GM10266 (cell line): ENCODE measurements at regions not wholly inside any gene's neighbourhood (a gene's known extent, or its start where the extent isn't known, plus 50 kb on each side); places are given as distances from the start of the nearest gene placed in this dataset.

Experiments
- DNase-seq: peaks from one replicate; pipeline ENCODE4 v3.0.0; 2012; ENCODE audit errors: extremely low spot score
- TF ChIP-seq, protein P1 (sequence below): IDR thresholded peaks from 2 replicates; pipeline ENCODE4 v1.5.1; 2012; ENCODE audit warnings: mild to moderate bottlenecking, low read depth; ENCODE audit not compliant: control insufficient read depth, insufficient read depth; ENCODE audit errors: missing control alignments

DNA sequence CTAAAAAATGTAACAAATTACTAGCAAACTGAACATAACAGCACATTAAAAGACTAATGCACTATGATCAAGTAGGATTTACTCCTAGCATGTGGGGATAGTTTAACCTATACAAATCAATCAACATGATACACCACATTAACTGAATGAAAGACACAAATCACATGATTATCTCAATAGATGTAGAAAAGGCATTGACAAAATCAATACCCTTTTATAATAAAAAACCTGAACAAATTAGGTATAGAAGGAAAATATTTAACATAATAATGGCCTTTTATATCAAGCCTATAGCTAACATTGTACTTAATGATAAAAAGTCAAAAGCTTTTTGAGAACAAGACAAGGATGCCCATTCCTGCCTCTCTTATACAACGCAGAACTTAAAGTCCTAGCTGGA lies 540.0 kb downstream of the RERGL start:
- no peak for DNase-seq
- TF ChIP-seq, protein P1, sequence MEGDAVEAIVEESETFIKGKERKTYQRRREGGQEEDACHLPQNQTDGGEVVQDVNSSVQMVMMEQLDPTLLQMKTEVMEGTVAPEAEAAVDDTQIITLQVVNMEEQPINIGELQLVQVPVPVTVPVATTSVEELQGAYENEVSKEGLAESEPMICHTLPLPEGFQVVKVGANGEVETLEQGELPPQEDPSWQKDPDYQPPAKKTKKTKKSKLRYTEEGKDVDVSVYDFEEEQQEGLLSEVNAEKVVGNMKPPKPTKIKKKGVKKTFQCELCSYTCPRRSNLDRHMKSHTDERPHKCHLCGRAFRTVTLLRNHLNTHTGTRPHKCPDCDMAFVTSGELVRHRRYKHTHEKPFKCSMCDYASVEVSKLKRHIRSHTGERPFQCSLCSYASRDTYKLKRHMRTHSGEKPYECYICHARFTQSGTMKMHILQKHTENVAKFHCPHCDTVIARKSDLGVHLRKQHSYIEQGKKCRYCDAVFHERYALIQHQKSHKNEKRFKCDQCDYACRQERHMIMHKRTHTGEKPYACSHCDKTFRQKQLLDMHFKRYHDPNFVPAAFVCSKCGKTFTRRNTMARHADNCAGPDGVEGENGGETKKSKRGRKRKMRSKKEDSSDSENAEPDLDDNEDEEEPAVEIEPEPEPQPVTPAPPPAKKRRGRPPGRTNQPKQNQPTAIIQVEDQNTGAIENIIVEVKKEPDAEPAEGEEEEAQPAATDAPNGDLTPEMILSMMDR, result no peak

DNA sequence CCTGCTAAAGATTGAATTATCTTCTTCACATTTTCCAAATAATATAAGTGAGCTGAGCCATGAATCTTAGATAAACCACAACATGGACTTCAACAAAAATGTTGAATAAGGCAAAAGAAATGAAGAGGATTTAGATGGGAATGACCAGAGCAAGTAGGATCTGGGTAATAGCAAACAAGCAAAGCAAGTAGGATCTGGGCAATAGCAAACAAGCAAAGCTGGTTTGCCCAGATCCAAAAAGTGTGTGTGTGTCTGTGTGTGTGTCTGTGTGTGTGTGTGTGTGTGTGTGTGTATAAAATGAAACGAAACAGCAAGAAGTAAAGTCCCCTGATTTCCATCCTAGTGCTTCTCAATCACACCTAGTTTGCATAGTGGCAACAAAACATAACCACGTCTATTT lies 549.1 kb downstream of the RERGL start:
- DNase-seq, result no peak
- TF ChIP-seq, protein P1, result no peak

DNA sequence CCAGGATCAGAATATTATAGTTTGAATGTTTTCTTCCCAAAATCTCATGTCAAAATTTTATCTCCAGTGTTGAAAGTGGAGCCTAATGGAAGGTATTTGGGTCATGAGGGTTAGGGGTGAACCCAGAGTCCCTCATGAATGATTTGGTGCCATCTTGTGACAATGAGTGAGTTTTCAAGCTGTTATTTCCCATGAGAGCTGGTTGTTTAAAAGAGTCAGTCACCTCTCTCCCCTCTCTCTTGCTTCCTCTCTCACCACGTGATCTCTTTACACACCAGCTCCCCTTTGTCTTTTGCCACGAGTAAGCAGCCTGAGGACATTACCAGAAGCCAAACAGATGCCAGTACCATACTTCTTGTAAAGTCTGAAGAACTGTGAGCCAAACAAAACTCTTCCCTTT lies 561.6 kb downstream of the RERGL start:
- TF ChIP-seq, protein P1, result no peak
- no peak for DNase-seq

DNA sequence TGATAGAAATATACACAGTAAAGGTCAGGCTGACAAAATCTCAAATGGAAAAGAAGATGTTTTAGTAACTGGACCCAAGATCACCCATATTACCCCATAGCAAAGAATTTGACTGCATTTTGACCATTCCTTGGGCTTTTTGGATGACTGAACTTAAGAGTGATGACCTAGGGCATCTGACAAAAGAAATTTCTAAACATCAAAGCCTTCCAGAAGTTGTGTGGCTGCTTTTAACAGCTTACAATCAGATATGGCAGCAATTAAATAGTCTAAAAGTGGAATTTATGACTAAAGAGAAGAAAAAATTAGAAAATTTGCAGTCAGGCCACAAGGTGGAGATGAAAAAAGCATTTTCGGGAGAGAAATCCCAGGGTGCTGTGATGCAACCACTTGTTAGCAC lies 563.0 kb downstream of the RERGL start:
- TF ChIP-seq, protein P1, result no peak
- no peak for DNase-seq

DNA sequence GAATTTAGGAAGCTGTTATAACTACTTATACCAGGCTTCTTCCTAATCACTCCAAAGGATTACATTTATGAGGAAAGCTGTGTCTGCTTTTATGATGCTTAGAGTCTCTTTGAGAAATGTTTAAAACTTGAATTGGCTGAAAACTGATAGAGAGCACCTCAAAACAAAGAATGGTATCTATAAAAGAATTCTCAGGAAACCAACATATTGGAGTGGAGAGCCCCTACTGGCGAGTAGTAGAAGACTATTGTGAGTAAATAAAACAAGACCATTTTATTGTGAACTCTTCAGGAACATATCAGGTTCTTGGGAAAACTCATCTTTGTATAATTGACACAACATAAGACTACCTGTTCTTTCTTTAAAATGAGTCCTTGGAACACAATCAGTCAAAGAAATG lies 578.6 kb downstream of the RERGL start:
- TF ChIP-seq, protein P1, result no peak
- DNase-seq, result no peak

DNA sequence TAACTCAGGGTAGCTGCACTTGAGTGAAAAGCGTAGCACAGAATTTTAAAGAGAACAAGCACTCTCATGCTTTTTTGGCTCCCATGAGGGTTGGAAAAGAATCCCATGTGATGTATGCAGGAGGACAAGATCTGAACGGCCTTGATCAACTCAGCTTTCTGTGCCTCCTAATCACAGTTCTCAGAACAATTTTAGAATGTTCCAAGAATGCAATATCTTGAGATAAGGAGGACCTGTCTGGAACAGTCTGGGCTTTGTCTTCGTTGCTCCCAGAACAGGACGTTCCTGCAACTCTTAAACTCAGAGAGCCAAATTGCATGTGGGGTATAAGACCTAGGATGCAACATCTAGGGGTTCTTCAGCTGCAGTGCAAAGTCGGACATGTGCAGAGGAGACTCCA lies 582.7 kb downstream of the RERGL start:
- TF ChIP-seq, protein P1, result no peak
- no peak for DNase-seq

DNA sequence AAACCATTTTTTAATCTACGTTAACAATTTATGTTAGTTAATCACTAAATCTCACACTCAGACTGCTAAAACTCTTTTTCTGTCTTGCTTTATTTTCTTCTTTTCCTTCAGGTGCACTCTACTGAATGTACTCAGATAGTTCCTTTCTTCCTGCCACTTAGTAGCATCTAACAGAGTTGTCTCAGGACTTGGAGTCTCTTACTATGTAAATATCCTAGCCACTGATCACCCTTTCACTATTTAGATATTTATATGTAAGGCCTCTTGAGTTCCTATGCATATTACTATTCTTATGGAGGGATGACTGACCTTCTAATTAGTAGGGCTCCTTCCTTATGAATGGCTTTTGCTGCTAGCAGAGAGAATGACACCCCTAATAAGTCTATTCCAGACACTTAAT lies 586.3 kb downstream of the RERGL start:
- DNase-seq, result no peak

More for the DNA sequence above, 586.3 kb downstream of the RERGL start:
- TF ChIP-seq, protein P1, result no peak
